Mesenchymal stem cell (in vitro differentiated cells and primary cell): ENCODE measurements at regions not wholly inside any gene's neighbourhood (a gene's known extent, or its start where the extent isn't known, plus 50 kb on each side); places are given as distances from the start of the nearest gene placed in this dataset.

Experiments
- DNase-seq: peaks from one replicate; pipeline ENCODE4 v3.0.0-alpha.2; 2013
- H2AFZ ChIP-seq: one replicate; pipeline ENCODE4 v1.6.1; 2013; ENCODE audit warnings: low read depth, mild to moderate bottlenecking, control low read depth, inconsistent platforms, low read length, moderate library complexity
- H2AK5ac ChIP-seq: 2 replicates; pipeline ENCODE4 v1.6.1; 2013; ENCODE audit warnings: low read length, moderate library complexity, mild to moderate bottlenecking, inconsistent platforms; ENCODE audit not compliant: severe bottlenecking
- H2BK120ac ChIP-seq: one replicate; pipeline ENCODE4 v1.6.1; 2013; ENCODE audit warnings: low read depth, mild to moderate bottlenecking, inconsistent platforms, low read length, moderate library complexity
- H2BK12ac ChIP-seq, 2 experiments: one replicate each; pipeline ENCODE4 v1.6.1; 2013; ENCODE audit warnings: inconsistent platforms in 2 of 2, low read length in 2 of 2, mild to moderate bottlenecking in 2 of 2, moderate library complexity in 2 of 2, control low read depth in 1 of 2
- H2BK15ac ChIP-seq: one replicate; pipeline ENCODE4 v1.6.1; 2013; ENCODE audit warnings: mild to moderate bottlenecking, low read depth, inconsistent platforms; ENCODE audit not compliant: poor library complexity, severe bottlenecking
- H2BK5ac ChIP-seq: 2 replicates; pipeline ENCODE4 v1.6.1; 2013; ENCODE audit warnings: low read depth, mild to moderate bottlenecking, low read length, control low read depth, inconsistent platforms; ENCODE audit not compliant: poor library complexity, severe bottlenecking
- H3K14ac ChIP-seq, 2 experiments: one replicate each; pipeline ENCODE4 v1.6.1; 2013; ENCODE audit warnings: inconsistent platforms in 2 of 2, low read length in 2 of 2, control low read depth in 1 of 2, mild to moderate bottlenecking in 1 of 2, moderate library complexity in 1 of 2
- H3K18ac ChIP-seq, 2 experiments: one replicate each; pipeline ENCODE4 v1.6.1; 2013; ENCODE audit warnings: inconsistent platforms in 2 of 2, low read length in 2 of 2, control low read depth in 1 of 2, low read depth in 1 of 2, mild to moderate bottlenecking in 1 of 2
- H3K23ac ChIP-seq, 2 experiments: one replicate each; pipeline ENCODE4 v1.6.1; 2013; ENCODE audit warnings: inconsistent platforms in 2 of 2, low read length in 2 of 2, mild to moderate bottlenecking in 2 of 2, moderate library complexity in 2 of 2, control low read depth in 1 of 2
- H3K27ac ChIP-seq: 2 replicates; pipeline ENCODE4 v1.5.1; 2013; ENCODE audit warnings: mild to moderate bottlenecking, moderate library complexity, low read length, control low read depth, inconsistent platforms; ENCODE audit not compliant: poor library complexity, severe bottlenecking
- H3K27me3 ChIP-seq, 2 experiments: 2 replicates each; pipeline versions ENCODE4 v1.6.1 to v1.7.0; 2013; ENCODE audit warnings: low read length in 2 of 2, mild to moderate bottlenecking in 2 of 2, moderate library complexity in 2 of 2, control low read depth in 1 of 2, inconsistent platforms in 1 of 2; ENCODE audit not compliant: control insufficient read depth in 1 of 2, insufficient read depth in 1 of 2
- H3K36me3 ChIP-seq, 2 experiments: 2 replicates each; pipeline versions ENCODE4 v1.6.1 to v1.7.0; 2013; ENCODE audit warnings: low read length in 2 of 2, control low read depth in 1 of 2, inconsistent platforms in 1 of 2, low read depth in 1 of 2, mild to moderate bottlenecking in 1 of 2; ENCODE audit not compliant: insufficient read depth in 2 of 2, control insufficient read depth in 1 of 2
- H3K4ac ChIP-seq, 2 experiments: one replicate each; pipeline ENCODE4 v1.6.1; 2013; ENCODE audit warnings: inconsistent platforms in 2 of 2, low read length in 2 of 2, mild to moderate bottlenecking in 2 of 2, moderate library complexity in 2 of 2, control low read depth in 1 of 2, low read depth in 1 of 2
- H3K4me1 ChIP-seq: 2 replicates; pipeline ENCODE4 v1.6.1; 2013; ENCODE audit warnings: low read depth, low read length, control low read depth; ENCODE audit not compliant: control insufficient read depth, insufficient read depth
- H3K4me2 ChIP-seq: 2 replicates; pipeline ENCODE4 v1.6.1; 2013; ENCODE audit warnings: low read length, mild to moderate bottlenecking, inconsistent platforms; ENCODE audit not compliant: poor library complexity, severe bottlenecking
- H3K4me3 ChIP-seq, 2 experiments: 2 replicates each; pipeline versions ENCODE4 v1.5.1 to v1.7.0; 2013; ENCODE audit warnings: low read length in 2 of 2, mild to moderate bottlenecking in 2 of 2, control low read depth in 1 of 2, low read depth in 1 of 2; ENCODE audit not compliant: insufficient read depth in 1 of 2
- H3K79me1 ChIP-seq: replicated peaks from 2 replicates; pipeline ENCODE4 v1.6.1; 2013; ENCODE audit warnings: mild to moderate bottlenecking, control low read depth, low read length, inconsistent platforms; ENCODE audit not compliant: poor library complexity, severe bottlenecking
- H3K9ac ChIP-seq: 2 replicates; pipeline ENCODE4 v1.7.0; 2013; ENCODE audit warnings: mild to moderate bottlenecking, low read length, moderate library complexity
- H3K9me3 ChIP-seq: 2 replicates; pipeline ENCODE4 v1.7.0; 2013; ENCODE audit warnings: mild to moderate bottlenecking, low read length; ENCODE audit not compliant: control insufficient read depth
- H4K8ac ChIP-seq: one replicate; pipeline ENCODE4 v1.6.1; 2013; ENCODE audit warnings: inconsistent platforms, mild to moderate bottlenecking, low read length, moderate library complexity
- H4K91ac ChIP-seq: one replicate; pipeline ENCODE4 v1.6.1; 2013; ENCODE audit warnings: mild to moderate bottlenecking, low read length, inconsistent platforms
- WGBS: methylation state at CpG from one replicate; pipeline ENCODE4 v1.1.7; 2013; ENCODE audit warnings: mixed read lengths; 5-methylcytosine and 5-hydroxymethylcytosine counted together

DNA sequence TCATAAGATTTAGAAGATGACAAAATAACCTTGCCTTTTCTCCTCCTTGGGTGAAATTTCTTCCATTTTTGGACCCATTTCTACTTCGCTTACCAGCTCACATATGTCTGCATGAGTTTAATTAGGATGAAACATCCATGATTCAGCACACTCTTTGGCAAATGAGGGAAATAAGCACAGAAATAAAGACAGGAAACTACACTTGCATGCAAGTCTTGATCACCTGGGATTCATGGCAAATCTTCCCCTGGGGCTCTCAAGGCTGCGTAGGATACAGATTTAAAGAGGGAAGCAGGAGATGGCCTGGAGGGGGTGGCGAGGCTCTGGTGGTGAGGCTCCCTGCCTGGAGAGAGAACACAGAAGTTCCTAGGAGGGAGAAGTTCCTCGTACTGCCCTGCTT is 147.8 kb downstream of the EDN3 start:
- Histone ChIP-seq H3K79me1 (no peaks in the 10 kb centered on the region), H2BK12ac (no peak overlapping the region), H2AFZ (no peak overlapping the region), H3K9ac (no peak overlapping the region), H4K8ac (no peak overlapping the region), H3K36me3 (no peaks in the 10 kb centered on the region), H3K4me2 (no peak overlapping the region), H3K4me3 (no peak overlapping the region), H4K91ac (no peak overlapping the region), H3K4me1 (no peaks in the 10 kb centered on the region), H2BK120ac (no peak overlapping the region), H3K14ac (no peak overlapping the region), H3K9me3 (no peaks in the 10 kb centered on the region), H3K27ac (no peak overlapping the region), H3K23ac (no peak overlapping the region), H3K18ac (no peak overlapping the region), H2BK5ac (no peak overlapping the region), H2AK5ac (no peak overlapping the region), H3K27me3 (peaks cover 0 to 73% of the 10 kb centered on the region in 2 experiments), H2BK15ac (no peak overlapping the region), H3K4ac (no peak overlapping the region)
- DNase-seq = no peak
- 60% methylated on average over 4 of the region's 4 CpGs for WGBS

DNA sequence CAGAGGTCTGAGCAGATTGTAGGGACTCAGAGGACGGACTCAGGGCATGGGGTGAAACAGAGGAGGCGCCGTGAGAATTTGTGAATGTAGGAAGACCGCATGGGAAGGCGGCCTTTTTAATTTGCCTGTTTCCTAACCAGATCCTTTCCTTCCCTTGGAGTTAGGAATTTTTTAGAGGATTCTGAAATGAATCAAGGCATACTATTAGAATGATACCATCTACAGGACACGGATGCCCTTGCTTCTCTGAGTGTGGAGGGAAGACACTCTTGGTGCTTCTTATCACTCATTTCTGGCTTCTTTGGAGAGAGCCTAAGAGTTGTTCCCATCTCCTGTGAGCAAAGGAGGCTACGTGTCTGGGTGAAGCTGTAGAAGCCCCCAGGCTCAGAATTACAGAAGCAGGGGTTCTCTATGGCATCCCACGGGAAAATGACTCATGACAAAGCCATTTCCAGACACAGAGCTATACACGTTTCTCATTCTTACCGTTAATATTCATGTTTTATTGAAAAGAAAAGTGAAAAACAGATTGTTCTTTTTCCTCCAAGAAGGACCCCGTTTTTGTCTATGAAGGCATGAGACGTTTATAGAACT is 148.5 kb downstream of the EDN3 start:
- no peak overlapping the region for H3K23ac ChIP-seq
- no peak overlapping the region for H2BK12ac ChIP-seq
- H3K4me1 ChIP-seq = no peaks in the 10 kb centered on the region
- H4K91ac ChIP-seq = no peak overlapping the region
- no peak overlapping the region for H2AK5ac ChIP-seq
- H3K36me3 ChIP-seq = no peaks in the 10 kb centered on the region
- H2BK120ac ChIP-seq = no peak overlapping the region
- H2AFZ ChIP-seq = no peak overlapping the region
- no peak for DNase-seq
- no peak overlapping the region for H3K18ac ChIP-seq
- H3K79me1 ChIP-seq = no peaks in the 10 kb centered on the region
- no peak overlapping the region for H3K4ac ChIP-seq
- no peaks in the 10 kb centered on the region for H3K9me3 ChIP-seq
- H3K14ac ChIP-seq = no peak overlapping the region
- no peak overlapping the region for H3K4me3 ChIP-seq
- H3K4me2 ChIP-seq = no peak overlapping the region
- H2BK15ac ChIP-seq = no peak overlapping the region
- H3K9ac ChIP-seq = no peak overlapping the region
- H3K27ac ChIP-seq = no peak overlapping the region
- no peak overlapping the region for H4K8ac ChIP-seq
- H3K27me3 ChIP-seq = peaks cover 0 to 76% of the 10 kb centered on the region in 2 experiments
- WGBS = 56% methylated on average over 3 of the region's 12 CpGs
- H2BK5ac ChIP-seq = no peak overlapping the region

DNA sequence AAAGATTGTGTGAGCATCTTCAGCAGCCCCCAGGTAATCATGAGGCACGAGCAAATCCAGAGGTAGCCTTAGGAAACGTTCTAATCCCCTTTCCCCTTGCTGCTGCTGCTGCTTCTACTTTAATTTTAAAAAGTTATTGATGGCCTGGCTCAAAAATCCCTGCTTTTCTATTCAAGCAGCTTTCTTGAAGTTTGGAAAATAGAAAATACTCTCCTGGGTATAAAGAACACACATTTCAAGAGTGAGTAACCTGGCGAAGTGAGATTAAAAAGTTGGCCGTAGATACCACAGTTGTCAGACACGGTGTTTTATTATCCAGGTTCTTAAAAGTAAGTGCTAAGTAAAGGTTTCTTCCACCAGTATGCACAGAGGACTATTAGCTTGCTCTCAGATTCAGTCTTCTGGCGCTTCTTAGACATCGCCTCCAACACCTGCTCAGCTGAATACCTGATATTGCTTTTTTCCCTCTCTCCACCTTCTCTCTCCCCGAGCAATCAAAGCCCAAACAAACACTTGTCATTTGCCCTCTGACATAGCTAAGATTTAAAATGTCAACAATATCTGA is 150.7 kb downstream of the EDN3 start:
- no peak overlapping the region for H4K8ac ChIP-seq
- H3K14ac ChIP-seq = no peak overlapping the region
- no peak for DNase-seq
- H2BK15ac ChIP-seq = no peak overlapping the region
- no peak overlapping the region for H2BK12ac ChIP-seq
- no peak overlapping the region for H2BK120ac ChIP-seq
- no peaks in the 10 kb centered on the region for H3K79me1 ChIP-seq
- H2AK5ac ChIP-seq = no peak overlapping the region
- H3K9me3 ChIP-seq = no peaks in the 10 kb centered on the region
- no peak overlapping the region for H2AFZ ChIP-seq
- no peak overlapping the region for H2BK5ac ChIP-seq
- H3K4me2 ChIP-seq = no peak overlapping the region
- H3K36me3 ChIP-seq = no peaks in the 10 kb centered on the region
- H3K4me1 ChIP-seq = no peaks in the 10 kb centered on the region
- H3K4me3 ChIP-seq = no peak overlapping the region
- no peak overlapping the region for H4K91ac ChIP-seq
- WGBS = 77% methylated on average over 8 of the region's 8 CpGs
- H3K4ac ChIP-seq = no peak overlapping the region
- peaks cover 0 to 56% of the 10 kb centered on the region in 2 experiments for H3K27me3 ChIP-seq
- no peak overlapping the region for H3K9ac ChIP-seq
- H3K18ac ChIP-seq = no peak overlapping the region
- H3K23ac ChIP-seq = no peak overlapping the region
- no peak overlapping the region for H3K27ac ChIP-seq

DNA sequence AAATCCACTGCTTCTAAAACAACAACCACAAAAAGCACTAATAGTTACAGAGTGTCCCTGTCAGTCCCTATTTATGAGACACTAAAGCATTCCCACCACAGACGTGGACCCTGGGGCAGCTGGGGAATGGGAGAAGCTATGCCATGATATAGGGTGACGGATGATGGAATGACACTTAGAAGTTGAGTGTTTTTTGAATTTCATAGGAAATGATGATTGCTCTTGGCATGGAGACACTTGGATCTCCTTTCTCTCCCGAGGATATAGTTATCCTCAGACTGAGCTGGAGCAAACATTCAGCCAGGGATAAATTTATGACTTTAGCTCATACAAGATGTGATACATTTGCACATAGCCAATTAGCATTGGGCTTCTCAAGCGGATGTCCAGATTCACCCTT is 151.2 kb downstream of the EDN3 start:
- peaks cover 0 to 57% of the 10 kb centered on the region in 2 experiments for H3K27me3 ChIP-seq
- no peak overlapping the region for H3K4me3 ChIP-seq
- no peak overlapping the region for H2BK120ac ChIP-seq
- H3K9me3 ChIP-seq = no peaks in the 10 kb centered on the region
- no peak overlapping the region for H3K4ac ChIP-seq
- DNase-seq = no peak
- H3K4me2 ChIP-seq = no peak overlapping the region
- H2BK12ac ChIP-seq = no peak overlapping the region
- no peak overlapping the region for H2BK15ac ChIP-seq
- no peak overlapping the region for H3K14ac ChIP-seq
- no peak overlapping the region for H3K23ac ChIP-seq
- H4K91ac ChIP-seq = no peak overlapping the region
- H4K8ac ChIP-seq = no peak overlapping the region
- no peak overlapping the region for H2AFZ ChIP-seq
- no peaks in the 10 kb centered on the region for H3K36me3 ChIP-seq
- no peak overlapping the region for H2BK5ac ChIP-seq
- no peaks in the 10 kb centered on the region for H3K4me1 ChIP-seq
- no peaks in the 10 kb centered on the region for H3K79me1 ChIP-seq
- no peak overlapping the region for H3K9ac ChIP-seq
- H3K27ac ChIP-seq = no peak overlapping the region
- no peak overlapping the region for H3K18ac ChIP-seq
- 73% methylated on average over 4 of the region's 4 CpGs for WGBS
- no peak overlapping the region for H2AK5ac ChIP-seq
